ENCODE measurements at regions not wholly inside any gene's neighbourhood (a gene's known extent, or its start where the extent isn't known, plus 50 kb on each side); places are given as distances from the start of the nearest gene placed in this dataset.

DNA sequence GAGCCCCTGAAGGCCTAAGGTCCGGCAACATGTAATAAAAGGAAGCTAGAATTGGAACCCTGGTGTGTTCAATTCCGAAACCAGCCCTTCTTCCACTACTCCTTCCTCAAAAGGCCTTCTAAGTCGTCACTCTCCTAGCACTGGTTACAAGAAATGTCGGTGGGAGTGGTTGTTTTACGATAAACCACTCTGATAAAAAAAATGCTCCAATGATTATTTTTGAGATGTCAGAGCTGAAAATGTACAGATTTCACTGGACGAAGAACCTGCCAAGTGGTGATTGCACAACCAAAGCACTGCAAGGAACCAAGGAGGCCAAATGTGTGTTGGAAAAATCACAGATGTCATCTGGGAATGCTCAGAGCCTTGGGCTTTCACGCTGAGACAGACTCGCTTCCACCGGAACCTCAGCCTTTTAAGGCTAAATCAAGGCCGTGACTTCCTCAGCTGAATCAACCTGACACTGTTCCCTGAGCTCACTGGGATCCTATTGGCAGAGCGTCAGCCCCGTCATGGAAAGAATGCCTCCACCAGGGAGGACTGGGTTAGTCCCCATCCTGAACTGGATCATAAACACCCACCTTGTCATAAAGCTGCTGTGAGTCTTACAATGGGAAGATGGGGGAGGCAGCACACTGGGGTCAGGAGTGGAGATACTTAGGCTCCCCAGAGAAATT lies 108.1 kb upstream of the THBS1 start:
- in situ Hi-C loops (cut with HindIII; ENCODE audit: low sequenced_read_pairs) = no loop called here

GRCh38 chr15:39473298-39473947 lies 107.5 kb upstream of the THBS1 start:
- in situ Hi-C loops (cut with HindIII; ENCODE audit: low sequenced_read_pairs) = no loop called here

GRCh38 chr15:39474657-39475056 lies 106.2 kb upstream of the THBS1 start:
- in situ Hi-C loops (cut with HindIII; ENCODE audit: low sequenced_read_pairs) = no loop called here

GRCh38 chr15:39478996-39479395 lies 101.9 kb upstream of the THBS1 start:
- in situ Hi-C loops (cut with HindIII; ENCODE audit: low sequenced_read_pairs) = no loop called here

GRCh38 chr15:39479911-39480310 lies 101.0 kb upstream of the THBS1 start:
- in situ Hi-C loops (cut with HindIII; ENCODE audit: low sequenced_read_pairs) = no loop called here

- in situ Hi-C loops (cut with HindIII; ENCODE audit: low sequenced_read_pairs) = no loop called here
Measured at GRCh38 chr15:39482459-39482858, 98.4 kb upstream of the THBS1 start.

- in situ Hi-C loops (cut with HindIII; ENCODE audit: low sequenced_read_pairs) = no loop called here
Measured at GRCh38 chr15:39486621-39487457, 94.0 kb upstream of the THBS1 start.

- in situ Hi-C loops (cut with HindIII; ENCODE audit: low sequenced_read_pairs) = no loop called here
Measured at GRCh38 chr15:39487458-39487735, 93.5 kb upstream of the THBS1 start.

DNA sequence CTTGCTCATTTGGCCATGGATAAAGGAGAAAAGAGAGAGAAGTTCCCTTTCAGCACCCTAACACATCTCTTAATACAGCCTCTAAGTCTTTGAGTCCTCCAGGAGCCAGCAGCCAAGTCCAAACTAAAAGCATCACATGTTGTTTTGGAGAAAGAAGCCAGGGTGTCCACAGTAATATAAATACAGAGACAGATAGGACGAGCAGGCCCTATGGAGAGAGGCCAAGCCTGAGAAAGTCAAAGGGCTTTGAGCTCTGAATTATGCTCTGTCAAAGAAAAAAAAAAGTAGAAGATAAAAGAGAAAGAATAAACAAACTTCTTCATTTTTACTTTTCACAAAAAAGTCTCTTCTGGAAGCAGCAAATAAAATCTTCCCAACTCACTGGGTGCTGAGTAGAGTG lies 92.4 kb upstream of the THBS1 start:
- in situ Hi-C loops (cut with HindIII; ENCODE audit: low sequenced_read_pairs) = no loop called here

DNA sequence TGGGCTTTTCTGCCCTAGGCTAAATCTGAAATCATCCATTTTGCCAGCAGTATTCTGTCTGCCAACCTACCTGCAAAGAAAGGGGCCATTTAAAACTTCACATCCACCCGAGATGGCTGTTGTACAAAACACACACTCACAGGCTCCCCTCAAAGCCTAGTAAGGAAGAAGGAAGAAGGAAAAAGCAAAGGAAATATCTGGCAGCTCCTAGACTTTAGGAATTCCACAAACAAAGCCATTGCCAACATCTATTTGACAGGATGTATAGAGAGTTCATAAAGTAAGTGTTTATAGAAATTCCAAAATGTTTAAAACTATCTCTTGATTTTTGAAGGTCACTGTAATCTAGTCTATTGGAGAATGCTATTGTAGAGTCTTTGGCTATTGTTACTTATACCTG lies 91.9 kb upstream of the THBS1 start:
- in situ Hi-C loops (cut with HindIII; ENCODE audit: low sequenced_read_pairs) = no loop called here

- in situ Hi-C loops (cut with HindIII; ENCODE audit: low sequenced_read_pairs) = no loop called here
Measured at GRCh38 chr15:39491115-39491885, 89.6 kb upstream of the THBS1 start.

- in situ Hi-C loops (cut with HindIII; ENCODE audit: low sequenced_read_pairs) = no loop called here
Measured at GRCh38 chr15:39491886-39492490, 88.9 kb upstream of the THBS1 start.

GRCh38 chr15:39493424-39494067 lies 87.3 kb upstream of the THBS1 start:
- in situ Hi-C loops (cut with HindIII; ENCODE audit: low sequenced_read_pairs) = no loop called here

- in situ Hi-C loops (cut with HindIII; ENCODE audit: low sequenced_read_pairs) = no loop called here
Measured at GRCh38 chr15:39494462-39494861, 86.4 kb upstream of the THBS1 start.

- in situ Hi-C loops (cut with HindIII; ENCODE audit: low sequenced_read_pairs) = loop anchor here (5.0 kb wide), 1 partner anchor 76 kb away; no protein-coding TSS in a partner anchor
Measured at GRCh38 chr15:39495871-39496840, 84.7 kb upstream of the THBS1 start.

DNA sequence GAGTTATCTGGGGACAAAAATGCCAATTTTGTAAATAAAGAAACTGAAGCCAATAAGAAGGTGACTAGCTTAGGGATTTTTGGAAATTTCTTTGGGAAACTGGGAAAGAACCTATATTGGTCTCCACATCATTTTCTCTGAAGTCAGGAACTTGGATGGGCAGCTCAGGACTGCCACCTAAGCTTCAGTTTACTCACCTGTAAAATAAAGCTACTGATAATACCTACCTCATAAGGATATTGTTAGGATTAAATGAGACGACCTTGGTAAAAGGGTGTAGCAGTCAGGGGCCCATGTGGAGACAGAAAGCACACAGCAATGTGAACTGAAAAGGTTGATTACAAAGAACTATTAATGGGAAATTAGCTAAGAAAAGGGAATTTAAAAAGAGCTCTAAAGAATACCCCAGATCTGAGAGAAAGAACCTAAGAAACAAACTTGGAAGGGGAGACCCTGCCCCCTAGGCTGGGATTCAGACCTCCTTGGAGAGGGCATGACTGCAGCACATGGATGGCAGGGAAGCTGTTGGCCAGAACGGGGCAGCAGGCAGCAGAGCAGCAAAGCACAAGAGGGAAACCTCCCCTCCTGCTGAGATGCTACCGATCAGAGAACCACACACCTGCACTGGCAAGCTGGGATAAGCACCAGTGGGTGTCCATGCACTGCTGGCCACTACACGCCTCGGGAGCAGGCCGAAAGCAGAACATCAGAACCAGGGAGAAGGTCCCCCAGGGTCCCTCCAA lies 83.7 kb upstream of the THBS1 start:
- in situ Hi-C loops (cut with HindIII; ENCODE audit: low sequenced_read_pairs) = loop anchor here (5.0 kb wide), 1 partner anchor 75 kb away; no protein-coding TSS in a partner anchor

GRCh38 chr15:39497759-39498565 lies 82.9 kb upstream of the THBS1 start:
- in situ Hi-C loops (cut with HindIII; ENCODE audit: low sequenced_read_pairs) = loop anchor here (5.0 kb wide), 1 partner anchor 74 kb away; no protein-coding TSS in a partner anchor

Data from endothelial cell of hepatic sinusoid (primary cell).